SK-N-DZ (cell line): ENCODE measurements at regions not wholly inside any gene's neighbourhood (a gene's known extent, or its start where the extent isn't known, plus 50 kb on each side); places are given as distances from the start of the nearest gene placed in this dataset.

Experiments
- DNase-seq: peaks from one replicate; pipeline ENCODE4 v3.0.0-alpha.2; 2015; ENCODE audit warnings: low spot score

DNA sequence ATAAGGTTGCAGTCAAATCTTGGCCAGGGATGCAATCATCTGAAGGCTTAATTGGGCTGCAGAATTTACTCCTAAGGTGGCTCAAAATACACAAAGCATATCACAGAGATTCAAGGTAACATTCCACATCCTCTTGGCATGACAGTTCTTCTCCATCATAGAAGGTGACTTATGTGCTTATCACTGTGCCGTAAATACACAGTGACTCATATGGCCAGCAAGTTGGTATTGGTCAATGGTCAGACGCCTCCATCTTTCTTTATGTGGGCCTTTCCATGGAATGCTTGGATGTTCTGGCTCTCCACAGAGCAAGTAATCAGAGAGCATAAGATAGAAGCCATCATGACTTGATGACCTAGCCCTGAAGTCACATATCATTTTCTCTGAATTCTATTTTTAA is 168.8 kb upstream of the ST8SIA2 start:
- no peak for DNase-seq

GRCh38 chr15:92226020-92226612 is 167.6 kb upstream of the ST8SIA2 start:
- DNase-seq: peak; percentile 29

DNA sequence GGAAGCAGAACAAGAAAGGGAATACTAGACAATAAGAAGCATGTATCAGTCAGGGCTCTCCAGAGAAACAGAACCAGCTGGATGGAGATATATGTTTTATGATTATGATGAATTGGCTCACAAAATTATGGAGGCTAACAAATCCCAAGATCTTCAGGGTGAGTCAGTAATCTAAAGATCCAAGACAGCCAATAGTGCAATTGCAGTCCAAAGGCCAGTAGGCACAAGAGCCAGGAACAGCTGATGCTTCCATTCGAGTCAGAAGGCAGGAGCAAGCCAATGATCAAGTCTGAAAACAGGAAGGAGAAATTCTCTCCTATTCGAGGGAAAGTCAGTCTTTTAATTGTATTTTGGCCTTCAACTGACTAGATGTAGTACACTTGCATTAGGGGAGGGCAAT is 164.9 kb upstream of the ST8SIA2 start:
- DNase-seq: no peak

DNA sequence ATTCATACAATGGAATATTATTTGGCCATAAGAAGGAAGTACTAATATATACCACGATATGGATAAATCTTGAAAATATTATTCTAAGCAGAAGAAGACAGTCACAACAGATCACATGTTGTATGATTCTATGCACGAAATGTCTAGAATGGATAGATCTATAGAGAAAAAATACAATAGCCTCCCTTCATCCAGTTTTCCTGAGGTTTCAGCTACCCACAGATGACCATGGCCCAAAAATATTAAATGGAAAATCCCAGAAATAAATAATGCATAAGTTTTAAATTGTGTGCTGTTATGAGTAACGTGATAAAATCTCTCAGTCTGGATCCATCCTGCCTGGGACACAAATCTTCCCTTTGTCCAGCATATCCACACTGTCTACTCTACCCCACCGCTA is 162.2 kb upstream of the ST8SIA2 start:
- DNase-seq: no peak

- no peak for DNase-seq
Measured at GRCh38 chr15:92232317-92232716, 161.4 kb upstream of the ST8SIA2 start.

DNA sequence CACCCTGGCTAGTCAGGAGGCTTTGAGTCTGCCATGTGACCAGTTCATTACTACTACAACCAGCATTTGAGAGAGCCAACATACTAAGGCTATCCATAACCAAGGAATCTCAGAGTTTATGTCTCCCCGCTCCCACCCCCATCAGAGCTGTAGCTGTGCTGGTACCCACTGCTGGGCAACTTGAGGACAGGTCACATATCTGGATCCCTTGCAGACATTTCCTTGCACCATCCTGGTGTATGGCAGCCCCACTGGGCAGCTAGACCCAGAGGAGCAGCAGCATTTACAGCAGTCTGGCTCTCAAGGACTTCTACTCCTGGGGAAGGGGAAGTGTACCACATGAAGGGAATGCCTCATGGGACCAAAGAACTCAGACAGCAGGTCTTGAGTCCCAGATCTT is 160.8 kb upstream of the ST8SIA2 start:
- DNase-seq: no peak

DNA sequence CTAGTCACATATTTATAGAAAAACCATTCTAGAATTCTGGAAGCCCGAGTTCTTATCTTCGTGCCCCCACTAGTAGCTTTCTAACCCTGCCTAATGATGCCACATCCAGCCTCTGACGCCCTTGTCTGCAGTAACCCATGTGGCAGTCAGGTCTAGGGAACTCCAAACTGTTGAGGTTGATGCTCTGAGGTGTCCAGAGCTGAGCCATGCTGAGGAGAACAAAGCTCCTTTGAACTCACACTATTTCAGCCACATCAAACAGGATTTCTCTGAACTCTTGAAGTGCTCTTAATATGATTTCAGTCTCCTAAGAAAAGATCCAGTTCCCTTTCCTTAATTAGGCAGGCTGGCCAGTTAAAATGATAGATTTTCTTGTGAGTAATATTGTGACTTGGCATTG is 150.5 kb upstream of the ST8SIA2 start:
- no peak for DNase-seq

- DNase-seq: no peak
Measured at GRCh38 chr15:92244703-92245102, 149.0 kb upstream of the ST8SIA2 start.

DNA sequence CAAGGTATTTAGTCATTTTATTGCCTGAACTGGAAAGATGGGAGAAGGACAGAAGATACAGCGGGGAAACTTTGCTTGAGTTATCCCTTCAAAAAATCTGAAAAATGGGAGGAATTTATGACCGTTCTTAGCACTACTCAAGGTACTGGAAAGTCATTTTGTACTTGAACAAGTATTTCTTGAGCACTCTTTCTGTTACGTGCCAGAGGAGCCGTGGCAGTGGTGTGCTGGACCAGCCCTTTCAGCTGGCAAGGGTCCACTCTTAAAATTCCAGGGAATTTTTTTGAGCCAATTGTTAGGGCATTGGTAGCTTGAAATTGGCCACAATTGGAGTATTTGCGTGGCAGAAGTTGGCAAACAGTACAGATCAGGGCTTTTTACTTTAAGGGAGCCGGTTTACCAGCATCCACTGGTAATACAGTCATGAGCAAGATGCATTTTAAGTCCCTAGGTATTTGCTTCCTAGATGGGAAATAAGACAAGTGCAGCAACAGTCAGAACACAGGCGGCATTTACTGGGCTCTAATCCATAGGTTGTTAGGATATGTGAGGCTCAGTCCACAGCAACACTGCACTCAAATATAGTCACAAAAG is 145.9 kb upstream of the ST8SIA2 start:
- no peak for DNase-seq

DNA sequence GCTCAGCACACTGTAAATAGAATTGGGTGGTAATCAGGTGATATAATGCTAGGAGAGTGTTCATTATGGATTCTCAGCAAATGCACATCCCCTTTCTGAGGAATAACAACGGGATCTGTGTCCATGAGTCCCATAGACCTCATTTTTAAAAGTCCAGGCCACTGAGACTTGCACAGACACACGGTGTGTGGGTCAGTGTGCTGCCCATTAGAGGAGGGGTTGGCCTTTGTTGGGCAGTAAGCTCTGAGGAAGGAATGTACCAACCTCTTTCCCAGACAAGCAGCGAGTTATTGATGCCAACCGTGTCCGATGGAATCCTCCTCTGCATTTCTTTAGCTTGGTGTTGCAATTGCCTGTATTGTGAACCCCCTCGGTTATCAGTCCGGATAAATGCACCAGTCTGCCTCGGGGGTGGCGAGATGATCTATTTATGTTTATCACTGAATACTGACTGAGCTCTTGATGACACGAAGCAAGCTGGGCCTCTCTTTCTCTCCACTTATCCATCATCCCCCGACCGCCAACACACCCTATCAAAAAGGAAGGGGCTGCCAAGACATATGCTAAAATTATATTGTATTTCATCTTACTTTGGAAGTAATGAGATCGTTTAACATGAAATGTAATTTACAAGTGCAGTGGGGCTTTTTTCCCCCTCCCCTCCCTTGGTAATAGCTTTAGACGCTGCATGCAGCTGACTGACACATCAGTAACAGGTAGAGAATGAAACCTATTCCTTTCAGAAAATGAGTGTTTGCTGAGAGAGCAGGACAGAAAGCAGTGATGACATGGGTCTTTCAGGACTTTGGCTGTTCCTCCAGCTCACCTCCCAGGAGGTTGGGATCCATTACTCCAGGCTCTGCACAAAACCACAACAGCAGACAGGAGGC is 126.6 kb upstream of the ST8SIA2 start:
- no peak for DNase-seq

- no peak for DNase-seq
Measured at GRCh38 chr15:92268900-92269299, 124.8 kb upstream of the ST8SIA2 start.

DNA sequence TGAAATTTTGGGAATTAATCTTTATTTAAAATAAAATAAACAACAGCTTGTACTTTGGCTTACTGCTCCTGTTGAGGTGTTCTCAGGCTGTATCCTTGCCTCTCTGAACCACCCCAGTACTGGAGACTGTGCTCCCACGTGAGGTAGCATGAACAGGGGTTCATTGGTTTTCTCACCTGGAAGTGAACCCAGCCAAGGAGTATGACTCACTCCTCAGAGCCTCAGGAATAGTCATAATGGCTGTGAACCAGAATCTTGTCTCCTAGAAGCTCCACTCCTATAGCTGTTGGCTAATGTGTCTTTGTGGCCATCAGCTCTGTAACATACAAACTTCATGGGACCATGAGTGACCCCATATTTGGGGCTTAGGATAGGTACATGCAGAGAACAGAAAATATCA is 122.5 kb upstream of the ST8SIA2 start:
- DNase-seq: no peak

- DNase-seq: no peak
Measured at GRCh38 chr15:92272106-92272505, 121.6 kb upstream of the ST8SIA2 start.

GRCh38 chr15:92273286-92273685 is 120.4 kb upstream of the ST8SIA2 start:
- peak; percentile 73 for DNase-seq

DNA sequence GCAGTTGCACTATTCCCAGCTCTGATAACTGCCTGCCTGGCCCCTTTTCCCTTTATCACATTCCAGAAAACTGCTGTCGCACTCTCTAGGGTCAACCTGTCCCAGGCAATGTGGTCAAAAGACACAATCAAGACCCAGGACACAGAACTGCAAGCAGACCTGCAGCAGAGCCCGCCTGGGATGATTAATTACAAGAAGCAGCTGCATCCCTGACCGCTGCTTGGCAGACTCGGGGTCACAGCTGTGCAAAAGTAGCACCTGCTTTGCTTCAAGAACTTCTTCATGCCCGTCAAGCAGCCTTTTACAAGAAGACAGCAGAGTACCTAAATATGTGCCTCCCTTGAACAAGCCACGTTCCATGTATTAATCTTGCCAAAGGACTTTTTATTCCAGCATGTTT is 120.0 kb upstream of the ST8SIA2 start:
- peak; percentile 93 for DNase-seq

- no peak for DNase-seq
Measured at GRCh38 chr15:92277776-92278175, 115.9 kb upstream of the ST8SIA2 start.

- no peak for DNase-seq
Measured at GRCh38 chr15:92283813-92284212, 109.9 kb upstream of the ST8SIA2 start.

GRCh38 chr15:92288755-92289154 is 104.9 kb upstream of the ST8SIA2 start:
- DNase-seq: no peak

- no peak for DNase-seq
Measured at GRCh38 chr15:92289733-92290132, 103.9 kb upstream of the ST8SIA2 start.

DNA sequence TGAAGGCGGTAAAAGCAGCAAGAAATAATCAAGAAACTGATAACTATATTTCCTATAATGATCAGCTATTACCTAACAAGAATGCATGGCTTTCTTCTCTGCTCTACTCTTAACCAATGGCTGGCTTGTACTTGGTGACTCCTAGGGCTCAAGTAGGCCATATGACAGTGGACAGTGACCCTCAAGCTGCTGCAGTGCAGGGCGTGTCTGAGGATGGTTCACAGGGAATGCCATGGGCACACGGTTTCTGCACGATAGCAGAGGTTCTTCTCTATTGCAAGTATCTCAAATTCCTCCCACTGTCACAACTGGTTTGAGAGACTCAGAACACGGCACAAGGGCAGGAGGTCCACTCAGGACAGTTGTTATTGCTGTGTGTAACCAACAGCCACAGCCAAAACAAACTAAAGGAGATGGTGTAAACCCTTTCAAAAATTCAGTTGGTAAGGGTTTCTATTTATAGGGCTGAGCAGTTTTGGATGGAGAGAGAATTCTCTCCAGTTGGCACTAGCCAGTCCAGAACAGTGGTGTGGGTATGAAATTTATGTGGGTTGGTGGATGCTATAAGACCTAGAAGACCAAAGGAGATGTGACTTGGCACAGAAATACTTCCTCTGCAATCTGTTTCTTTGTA is 103.2 kb upstream of the ST8SIA2 start:
- no peak for DNase-seq

DNA sequence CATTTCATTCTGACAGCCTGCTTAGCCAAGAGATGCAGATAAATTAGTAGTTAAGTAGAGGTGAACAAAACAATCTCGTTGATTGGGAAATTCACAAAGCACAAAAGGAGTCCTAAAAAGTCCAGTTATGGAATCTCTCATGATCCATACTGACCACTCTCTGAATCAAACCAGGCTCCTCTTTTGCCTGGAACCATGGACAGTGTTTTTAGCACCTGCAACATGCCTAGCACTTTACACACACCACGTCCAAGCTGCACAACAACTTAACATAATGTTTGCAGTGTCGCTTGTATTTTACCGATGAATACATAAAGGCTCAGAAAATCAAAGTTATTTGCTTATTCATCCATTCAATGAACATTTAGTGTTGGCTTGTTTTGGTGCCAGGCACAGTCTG is 101.8 kb upstream of the ST8SIA2 start:
- DNase-seq: no peak

- DNase-seq: no peak
Measured at GRCh38 chr15:92294759-92295158, 98.9 kb upstream of the ST8SIA2 start.
